Limb (tissue), 2 donors: ENCODE measurements at regions not wholly inside any gene's neighbourhood (a gene's known extent, or its start where the extent isn't known, plus 50 kb on each side); places are given as distances from the start of the nearest gene placed in this dataset.

Experiments used
- DNase-seq, 2 donors: peaks; one replicate each; pipeline ENCODE4 v3.0.0-alpha.2; 2016; ENCODE audit errors: extremely low spot score in 2 of 2

DNA sequence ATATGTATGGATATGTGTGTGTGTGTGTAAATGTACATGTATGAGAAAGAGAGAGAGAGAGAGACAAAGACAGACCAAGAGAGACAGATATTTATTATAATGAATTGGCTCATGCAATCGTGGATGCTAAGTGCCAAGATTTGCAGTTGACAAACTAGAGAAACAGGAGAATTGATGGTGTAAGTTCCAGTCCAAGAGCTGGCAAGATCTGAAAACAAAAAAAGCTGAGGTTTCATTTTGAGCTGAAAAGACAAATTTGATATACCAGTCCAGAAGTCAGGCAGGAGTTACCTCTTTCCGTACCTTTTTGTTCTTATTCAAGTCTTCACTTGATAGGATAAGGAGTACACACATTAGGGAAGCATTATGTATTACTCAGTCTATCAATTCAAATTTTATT, 157.8 kb downstream of the COPS8 start:
- no peak for DNase-seq

DNA sequence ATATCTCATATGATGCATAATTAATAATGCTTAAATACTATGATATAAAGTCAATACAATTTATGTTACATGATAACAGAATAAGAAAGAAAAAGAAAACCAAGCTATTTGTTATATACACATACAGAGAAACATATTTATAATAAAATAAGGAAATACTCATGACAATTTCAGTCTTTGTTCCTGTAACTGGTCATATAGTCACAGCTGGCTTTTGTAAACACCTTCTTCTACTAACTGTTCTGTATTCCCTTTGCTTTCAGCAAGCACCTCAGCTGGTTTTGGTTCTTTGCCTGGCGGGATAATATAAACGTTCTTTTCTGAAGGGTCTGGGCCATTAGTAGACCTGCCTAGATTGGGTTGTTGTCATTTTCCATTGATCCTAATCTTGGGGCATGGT, 158.5 kb downstream of the COPS8 start:
- DNase-seq, result no peak

DNA sequence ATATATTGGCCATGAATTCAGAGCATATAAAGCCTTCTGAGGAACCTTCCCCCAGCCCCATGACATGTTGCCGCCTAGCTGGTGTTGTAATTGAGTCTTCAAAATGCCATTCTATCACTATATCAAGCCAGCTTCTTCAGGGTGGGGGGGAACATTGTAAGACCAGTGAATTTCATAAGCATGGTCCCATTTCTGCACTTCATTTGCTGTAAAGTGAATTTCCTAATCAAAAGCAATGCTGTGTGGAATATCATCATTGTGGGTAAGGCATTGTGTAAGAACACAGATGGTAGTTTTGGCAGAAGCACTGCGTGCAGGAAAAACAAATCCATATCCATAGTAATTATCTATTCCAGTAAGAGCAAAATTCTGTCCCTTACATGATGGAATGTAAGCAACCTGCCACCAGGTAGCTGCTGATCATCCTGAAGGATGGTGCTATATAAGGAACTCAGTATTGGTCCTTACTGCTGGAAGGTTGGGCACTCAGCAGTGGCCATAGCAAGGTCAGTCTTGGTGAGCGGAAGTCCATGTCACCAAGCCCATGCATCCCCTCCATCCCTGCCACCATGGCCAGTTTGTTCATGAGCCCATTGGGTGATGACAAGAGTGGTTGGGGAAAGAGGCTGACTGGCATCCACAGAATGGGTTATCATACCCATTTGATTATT, 159.4 kb downstream of the COPS8 start:
- DNase-seq, result no peak

DNA sequence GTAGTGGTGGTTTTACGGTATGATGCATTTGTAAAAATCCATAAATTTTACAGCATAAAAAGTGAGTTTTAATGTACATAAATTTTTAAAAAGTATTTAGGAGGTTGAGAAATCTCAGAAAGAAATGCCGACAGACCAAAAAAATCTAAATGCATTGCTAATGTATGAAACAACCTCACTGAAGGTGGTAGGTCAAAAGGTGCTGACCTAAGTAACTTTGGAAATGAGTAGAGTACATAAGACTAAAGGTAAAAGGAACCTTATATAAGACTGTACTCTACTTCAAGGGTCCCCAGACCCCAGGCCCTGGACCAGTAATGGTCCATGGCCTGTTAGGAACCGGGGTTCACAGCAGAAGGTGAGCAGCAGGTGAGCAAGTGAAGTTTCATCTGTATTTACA, 163.4 kb downstream of the COL6A3 start:
- no peak for DNase-seq

DNA sequence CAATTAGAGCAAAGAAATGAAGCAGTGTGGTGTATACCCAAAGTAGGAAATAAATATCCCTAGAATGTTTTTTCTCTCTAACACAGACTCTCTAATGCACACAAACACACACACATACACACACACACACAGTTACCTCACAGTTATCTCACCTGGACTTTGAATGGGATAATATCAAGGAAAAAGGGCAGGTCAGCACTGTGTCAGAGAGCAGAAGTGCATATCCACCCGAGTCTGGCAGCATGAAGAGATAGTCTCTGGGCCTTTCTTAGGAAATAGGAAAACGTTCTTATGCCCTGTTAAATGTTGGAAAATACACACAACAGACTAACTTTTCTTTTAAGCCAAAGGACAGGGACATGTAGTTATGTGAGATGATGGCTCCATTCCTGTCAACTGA, 162.0 kb downstream of the COL6A3 start:
- DNase-seq, result no peak

DNA sequence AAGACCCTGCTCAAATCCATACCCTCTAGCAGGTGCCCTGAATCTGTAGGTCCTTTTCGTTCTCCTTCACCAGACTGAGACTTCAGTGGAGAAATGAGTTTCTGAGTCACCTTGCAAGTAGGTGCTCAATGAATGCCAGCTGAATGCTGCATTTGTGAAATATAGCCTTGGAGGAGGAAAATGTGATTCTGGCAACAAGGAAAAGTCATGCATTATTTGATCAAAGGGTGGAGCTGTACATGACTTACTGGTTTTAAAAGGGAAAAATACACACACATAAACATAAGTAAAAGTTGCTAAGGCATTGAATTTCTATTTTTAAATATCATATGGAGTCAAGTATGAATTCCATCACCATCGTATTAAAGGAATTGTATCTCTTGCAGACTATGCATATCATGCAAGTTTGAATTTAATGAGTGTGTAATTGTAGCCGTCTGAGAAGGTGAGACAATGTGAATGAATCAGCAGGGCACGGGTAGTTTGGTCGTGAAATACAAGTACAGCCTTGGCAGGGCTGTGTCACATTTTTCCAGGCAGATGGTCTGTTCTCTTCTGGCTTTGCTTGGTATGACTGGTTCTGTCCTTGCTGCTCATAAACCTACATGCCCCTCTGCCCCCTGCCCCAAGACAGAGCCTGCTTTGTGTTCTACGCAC, 160.8 kb downstream of the COL6A3 start:
- no peak for DNase-seq

DNA sequence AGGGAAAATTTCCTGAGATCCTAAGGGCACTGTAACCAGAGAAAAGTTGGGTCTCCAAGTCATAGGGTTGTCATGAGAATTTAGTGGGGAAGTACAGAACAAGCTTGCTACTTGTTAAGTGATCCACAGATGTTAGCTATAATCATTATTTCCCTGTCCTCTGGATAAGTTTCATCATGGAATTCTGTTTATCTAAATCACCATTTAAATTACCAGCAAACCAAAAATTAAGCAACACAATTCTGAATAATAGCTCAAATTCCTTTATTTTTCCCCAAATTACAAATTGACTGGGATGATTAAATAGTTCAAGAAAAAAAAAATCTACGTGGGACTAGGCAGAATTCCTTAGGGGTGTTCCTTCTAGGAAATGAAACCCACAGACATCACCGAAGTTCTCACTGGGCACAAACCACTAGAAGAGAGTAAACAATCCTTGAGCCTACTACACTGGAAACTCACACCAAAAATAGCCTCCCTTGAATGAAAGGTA, 159.5 kb downstream of the COL6A3 start:
- no peak for DNase-seq

DNA sequence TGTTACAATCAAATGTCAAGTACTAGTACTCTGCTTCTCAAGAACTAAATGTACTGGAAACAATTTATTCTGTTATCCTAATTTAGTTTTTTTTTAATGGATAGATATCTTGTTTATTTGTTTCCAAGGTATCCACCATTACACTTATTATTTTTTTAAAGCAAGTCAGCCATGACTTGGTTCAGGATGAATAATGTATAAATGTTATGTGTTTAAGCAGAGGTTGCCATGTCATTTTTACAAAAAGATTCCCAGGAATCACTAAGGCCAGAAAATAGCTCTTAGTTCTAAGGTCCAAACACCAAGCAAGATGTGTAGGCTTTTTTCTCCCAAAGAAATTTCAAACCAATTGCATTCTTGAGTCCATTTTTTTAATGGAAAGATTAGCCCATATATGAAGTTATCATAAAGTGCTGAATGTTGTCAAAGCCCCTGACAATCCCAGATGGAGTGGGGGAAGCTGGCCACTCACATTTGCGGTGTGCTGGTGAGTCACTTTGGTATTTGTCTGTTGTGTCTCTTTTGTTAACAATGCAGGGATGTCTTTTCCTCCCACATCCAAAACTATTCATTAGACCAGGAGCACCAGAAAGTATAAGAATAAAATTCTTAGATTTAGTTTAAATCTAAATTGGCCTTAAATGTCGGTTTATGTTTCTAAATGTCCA, 158.9 kb downstream of the COL6A3 start:
- DNase-seq, result no peak

DNA sequence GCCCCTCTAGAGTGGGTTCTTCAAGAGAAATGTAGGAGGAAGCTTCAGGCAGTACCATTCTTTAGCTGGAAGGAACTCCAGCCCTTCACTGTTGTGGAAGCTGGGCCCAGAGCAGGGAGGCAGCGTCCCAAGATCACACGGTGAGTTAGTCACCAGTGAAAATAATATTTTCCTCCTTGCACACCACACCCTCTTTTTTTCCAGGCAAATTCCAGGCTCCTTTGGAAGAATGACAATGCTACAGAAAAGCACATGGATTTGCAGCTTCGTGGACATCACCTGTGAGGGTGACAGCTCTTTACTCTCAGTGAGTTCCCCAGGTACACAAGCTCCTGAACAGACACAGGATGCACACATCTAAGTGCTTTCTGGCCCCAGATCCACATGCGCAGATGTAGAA, 157.1 kb downstream of the COL6A3 start:
- DNase-seq, result no peak

DNA sequence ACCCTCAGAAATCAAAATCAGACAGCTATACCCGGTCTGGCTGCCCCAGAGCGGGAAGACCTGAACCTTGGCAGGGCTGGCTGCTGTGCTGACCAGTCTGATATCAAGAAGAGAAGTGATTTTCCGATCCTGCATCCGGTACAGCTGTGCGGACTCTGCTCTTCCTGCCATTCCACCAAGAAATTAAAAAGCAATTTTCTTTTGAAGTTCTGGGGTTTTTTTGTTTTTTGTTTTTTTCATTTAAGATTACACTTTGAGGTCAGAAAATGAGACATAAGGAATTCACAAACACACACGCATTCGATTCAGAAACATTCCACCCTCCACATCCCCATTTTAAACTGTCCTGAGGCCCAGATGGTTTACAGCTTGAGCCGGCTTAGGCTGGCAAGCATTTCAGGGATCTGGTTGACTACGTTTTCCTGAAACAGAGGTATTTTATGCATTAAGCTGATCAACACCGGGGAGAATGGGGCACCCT, 156.5 kb downstream of the COL6A3 start:
- DNase-seq, result no peak

DNA sequence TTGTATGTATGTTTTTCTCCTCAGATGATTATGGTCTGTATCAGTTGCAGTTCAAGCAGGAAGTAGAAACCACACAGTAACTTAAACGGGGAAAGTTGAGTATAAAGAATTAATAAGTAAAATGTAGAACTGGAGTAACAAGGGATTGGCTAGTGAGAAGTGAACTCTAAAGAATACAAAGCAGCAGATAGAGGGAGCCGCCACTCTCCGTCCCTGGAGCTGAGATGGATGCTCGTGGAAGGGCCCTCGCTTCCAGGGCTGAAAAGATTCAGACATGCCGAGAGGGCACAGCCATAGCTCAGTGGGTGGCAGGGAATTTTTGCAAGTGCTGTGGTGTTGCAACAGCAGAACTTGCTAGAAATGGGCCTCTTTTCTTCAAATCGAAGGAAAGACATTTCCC, 155.8 kb downstream of the COL6A3 start:
- no peak for DNase-seq

DNA sequence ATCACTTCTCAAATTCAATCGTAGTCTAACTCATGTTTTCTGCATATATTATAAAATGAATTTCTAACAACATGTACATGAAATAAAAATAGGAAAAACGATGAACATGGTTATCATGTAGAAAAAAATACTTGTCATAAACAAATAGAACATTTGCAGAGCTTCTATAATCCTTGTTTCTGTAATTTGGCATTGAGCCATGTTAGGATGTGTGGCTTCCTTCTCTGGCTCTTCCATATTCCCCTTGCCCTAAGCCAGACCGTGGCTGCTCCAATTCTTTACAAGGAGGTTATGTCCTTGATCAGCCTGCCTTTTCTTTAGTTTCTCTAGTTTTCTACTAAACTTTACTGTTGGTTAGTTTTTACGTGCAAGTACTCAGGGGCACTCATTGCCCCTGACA, 155.3 kb downstream of the COL6A3 start:
- no peak for DNase-seq

DNA sequence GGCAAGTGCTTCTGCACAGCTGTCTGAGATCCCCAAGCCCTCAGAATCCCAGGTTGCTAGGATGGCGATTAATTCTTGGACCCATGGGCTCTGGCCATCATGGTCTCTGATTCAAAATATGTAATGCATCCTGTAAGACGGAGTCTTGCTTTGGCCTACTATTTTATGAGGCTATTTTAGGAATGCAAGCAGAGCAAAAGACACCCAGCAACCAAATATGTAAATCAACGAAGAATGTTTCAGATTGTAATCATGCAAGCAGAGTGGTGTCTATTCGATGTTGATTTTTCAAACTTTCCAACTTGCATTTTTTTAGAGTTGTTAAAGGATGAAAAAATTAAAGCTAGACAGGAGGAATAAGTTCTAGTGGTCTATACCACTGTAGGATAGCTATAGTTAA, 154.8 kb downstream of the COL6A3 start:
- no peak for DNase-seq

DNA sequence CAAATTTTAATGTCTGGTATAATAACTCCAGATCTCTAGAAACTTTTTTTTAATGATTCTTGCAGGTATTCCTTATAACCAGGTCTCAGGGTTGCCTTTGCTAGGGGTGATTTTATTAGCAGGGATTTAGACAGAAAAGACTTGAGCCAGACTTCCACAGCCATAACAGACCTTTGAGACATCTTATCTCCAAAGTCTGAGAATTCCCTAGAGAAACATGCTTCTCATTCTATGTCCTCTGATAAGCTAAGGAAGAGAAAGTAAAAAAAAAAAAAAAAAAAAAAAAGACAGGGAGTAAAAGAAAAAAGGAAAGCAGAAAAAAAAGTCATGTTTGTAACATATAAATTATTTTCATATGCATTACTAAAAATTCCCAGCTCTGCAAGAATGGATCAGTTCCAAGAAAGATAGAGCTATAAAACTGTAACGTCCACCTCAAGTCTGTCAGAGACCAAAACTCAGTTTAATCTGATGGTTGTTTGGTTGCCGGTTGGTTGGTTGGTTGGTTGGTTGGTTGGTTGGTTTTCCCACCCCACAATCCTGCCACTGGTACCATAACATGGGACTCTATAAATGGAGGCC, 153.8 kb downstream of the COL6A3 start:
- no peak for DNase-seq

DNA sequence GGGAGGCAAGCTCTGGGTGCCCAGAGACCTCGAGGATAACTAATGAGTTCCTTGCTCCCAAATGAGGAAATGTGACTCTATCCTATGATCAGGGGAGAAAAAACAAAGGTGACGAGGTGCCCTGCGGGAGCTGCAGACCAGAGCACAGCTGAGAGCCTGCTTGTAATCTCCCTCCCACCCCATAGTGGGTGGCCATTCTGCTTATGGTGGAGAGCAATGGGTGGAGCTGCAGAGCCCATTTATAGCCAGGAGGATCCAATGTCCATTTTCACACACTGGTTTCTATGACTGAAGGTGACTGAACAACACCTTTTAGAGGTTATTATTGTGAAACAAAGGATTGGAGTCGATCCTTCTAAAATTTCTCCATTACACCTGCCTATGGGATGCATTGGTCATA, 153.3 kb downstream of the COL6A3 start:
- no peak for DNase-seq

DNA sequence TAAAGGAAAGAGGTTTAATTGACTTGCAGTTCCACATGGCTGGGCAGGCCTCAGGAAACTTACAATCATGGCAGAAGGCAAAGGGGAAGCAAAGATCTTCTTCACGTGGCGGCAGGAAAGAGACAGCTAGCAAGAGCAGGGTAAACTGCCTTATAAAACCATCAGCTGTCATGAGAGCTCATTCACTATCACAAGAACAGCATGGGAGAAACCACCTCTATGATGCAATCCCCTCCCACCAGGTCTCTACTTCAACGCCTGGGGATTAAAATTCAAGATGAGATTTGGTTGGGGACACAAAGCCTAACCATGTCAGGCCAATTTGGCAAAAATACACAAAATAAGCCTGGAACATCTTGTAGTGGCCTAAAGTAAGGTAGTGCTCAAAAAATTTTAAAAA, 152.6 kb downstream of the COL6A3 start:
- DNase-seq, result no peak

DNA sequence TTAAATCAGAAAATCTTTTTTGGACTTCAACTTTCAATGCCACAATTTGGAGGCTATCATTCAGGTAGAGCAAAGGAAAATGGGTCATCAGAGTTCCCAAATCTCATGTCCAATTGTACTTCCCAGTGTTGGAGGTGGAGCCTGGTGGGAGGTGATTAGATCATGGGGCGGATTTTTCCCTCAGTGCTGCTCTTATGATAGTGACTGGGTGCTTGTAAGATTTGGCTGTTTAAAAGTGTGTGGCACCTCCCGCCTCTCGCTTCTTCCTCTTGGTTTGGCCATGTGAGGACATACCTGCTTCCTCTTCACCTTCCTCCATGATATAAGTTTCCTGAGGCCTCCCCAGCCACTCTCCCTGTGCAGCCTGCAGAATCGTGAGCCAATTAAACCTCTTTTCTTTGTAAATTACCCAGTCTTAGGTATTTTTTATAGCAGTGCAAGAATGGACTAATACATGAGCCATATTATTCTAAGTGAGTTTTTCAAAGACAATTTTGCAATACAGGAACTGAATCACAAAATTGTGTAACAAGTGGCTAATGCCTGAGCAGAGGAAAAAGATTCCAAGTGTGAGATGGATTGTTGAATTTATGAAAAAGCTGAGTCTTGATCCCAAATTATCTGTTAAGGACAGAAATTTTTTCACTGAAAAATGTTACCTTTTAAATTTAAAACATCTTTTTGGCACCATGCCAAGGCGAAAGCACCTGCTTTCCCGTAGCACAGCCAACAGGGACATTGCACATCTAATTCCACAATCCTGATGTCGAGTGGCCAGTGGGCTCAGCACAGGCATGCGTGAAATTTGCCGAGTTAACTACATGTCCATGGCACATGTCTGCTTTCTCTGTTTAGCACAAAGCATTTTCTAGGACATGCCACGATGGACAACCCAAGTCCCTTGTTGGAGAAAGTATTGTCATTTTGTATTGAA, 150.9 kb downstream of the COL6A3 start:
- DNase-seq, result no peak

DNA sequence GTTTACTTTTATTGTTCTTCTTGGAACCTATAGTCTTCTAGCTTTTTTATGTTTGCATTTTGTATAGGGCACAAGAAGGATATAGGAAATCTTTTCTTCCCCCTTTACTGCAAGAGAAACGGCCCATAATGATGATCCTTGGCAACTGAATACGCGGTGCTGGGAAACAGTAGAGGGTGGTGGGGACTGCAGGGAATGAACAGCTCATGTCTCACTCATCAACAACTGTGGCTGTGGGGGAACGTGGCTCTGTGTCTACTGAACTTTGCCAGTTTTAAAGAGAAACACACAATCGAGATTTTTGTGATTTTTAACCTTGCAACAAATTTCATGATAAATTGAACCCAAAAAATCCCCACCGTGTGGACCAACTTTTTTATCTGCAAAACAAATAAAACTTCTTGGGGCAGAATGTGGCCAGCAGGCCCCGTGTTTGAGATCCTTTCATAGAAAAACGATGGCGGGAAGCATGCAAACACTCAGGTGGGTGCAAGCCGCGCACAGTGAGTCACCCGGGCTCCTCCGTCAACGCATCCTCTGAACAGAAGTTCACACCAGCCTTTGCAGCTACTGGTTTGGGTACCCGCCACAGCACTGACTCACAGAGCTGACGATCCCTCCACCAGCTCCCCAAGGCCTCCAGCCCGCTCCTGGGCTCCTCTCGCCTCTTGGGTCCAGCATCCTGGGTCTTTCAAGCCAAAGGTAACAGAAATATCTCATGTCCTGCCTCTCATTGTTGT, 149.3 kb downstream of the COL6A3 start:
- DNase-seq, result no peak

DNA sequence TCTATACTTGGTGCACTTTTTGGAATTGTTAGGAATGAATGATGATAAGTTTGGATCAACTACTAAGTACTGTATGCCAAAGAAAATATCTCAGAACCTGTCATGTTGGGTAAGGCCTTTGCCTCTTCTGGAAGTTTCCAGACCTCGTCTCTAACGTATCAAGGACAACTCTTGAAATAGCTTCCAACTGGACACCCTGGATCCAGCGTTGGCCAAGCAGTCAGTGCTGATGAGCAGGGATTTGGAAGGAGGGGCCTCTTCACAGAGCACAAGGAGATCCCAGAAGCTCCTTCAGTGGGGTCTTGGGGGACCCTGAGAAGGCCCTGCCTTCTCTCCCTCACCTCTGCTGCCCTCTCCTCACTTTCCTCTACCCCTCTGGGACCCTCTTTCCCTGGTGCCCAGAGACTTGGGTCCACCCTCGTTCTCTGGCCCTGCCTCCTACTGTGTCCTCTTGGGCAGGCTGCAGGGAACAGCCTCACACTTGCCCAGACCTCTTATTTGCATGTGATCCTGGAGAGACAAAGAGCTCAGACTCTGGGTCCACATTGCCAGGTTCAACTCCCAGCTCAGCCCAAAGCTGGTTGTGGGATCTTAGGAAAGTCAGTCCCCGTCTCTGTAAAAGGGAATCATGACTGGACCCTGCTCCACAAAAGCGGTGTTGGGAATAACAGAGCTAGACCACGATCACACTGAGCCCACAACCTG, 145.8 kb downstream of the COL6A3 start:
- DNase-seq, result no peak
